ENCODE measurements at regions not wholly inside any gene's neighbourhood (a gene's known extent, or its start where the extent isn't known, plus 50 kb on each side); places are given as distances from the start of the nearest gene placed in this dataset.

GRCh38 chr1:30321996-30322858, 401.2 kb downstream of the MATN1 start:
- Histone ChIP-seq H3K4me1 (ENCODE audit: insufficient read depth, insufficient read length) (peaks cover 8% of the 10 kb centered on the region), H3K36me3 (ENCODE audit: insufficient read depth, insufficient read length, low read length) (no peaks in the 10 kb centered on the region), H3K9ac (ENCODE audit: insufficient read length, low read depth) (no peak overlapping the region), H3K9me3 (ENCODE audit: insufficient read depth, low read length) (no peaks in the 10 kb centered on the region), H3K4me3 (ENCODE audit: insufficient read length, low read depth) (no peak overlapping the region), H3K27me3 (ENCODE audit: insufficient read depth, insufficient read length) (no peaks in the 10 kb centered on the region)
- no peak for DNase-seq (ENCODE audit: low read depth, low spot score)
- TF ChIP-seq SUZ12 (IDR thresholded peaks at IDR 0.05; ENCODE audit: extremely low read depth, insufficient read depth, insufficient read length) (no peak), YY1 (IDR thresholded peaks at IDR 0.05; ENCODE audit: insufficient read depth, insufficient read length) (no peak), ZNF274 (IDR thresholded peaks at IDR 0.05; ENCODE audit: low read depth, low read length) (no peak)

- TF ChIP-seq SUZ12 (IDR thresholded peaks at IDR 0.05; ENCODE audit: extremely low read depth, insufficient read depth, insufficient read length), result no peak
- no peak for TF ChIP-seq ZNF274 (IDR thresholded peaks at IDR 0.05; ENCODE audit: low read depth, low read length)
- TF ChIP-seq YY1 (IDR thresholded peaks at IDR 0.05; ENCODE audit: insufficient read depth, insufficient read length), result no peak
- Histone ChIP-seq H3K9me3 (ENCODE audit: insufficient read depth, low read length) (no peaks in the 10 kb centered on the region; the same call in 1 of the 2 replicates), H3K9ac (ENCODE audit: insufficient read length, low read depth) (no peak overlapping the region), H3K4me3 (ENCODE audit: insufficient read length, low read depth) (no peak overlapping the region), H3K4me1 (ENCODE audit: insufficient read depth, insufficient read length) (peaks cover 8% of the 10 kb centered on the region), H3K27me3 (ENCODE audit: insufficient read depth, insufficient read length) (no peaks in the 10 kb centered on the region), H3K36me3 (ENCODE audit: insufficient read depth, insufficient read length, low read length) (no peaks in the 10 kb centered on the region)
- no peak for DNase-seq (ENCODE audit: low read depth, low spot score)
Observed at GRCh38 chr1:30321246-30321910, 402.0 kb downstream of the MATN1 start.

- no peaks in the 10 kb centered on the region; the same call in 1 of the 2 replicates for H3K9me3 ChIP-seq (ENCODE audit: insufficient read depth, low read length)
- H3K9ac ChIP-seq (ENCODE audit: insufficient read length, low read depth), result no peak overlapping the region
- H3K4me3 ChIP-seq (ENCODE audit: insufficient read length, low read depth), result no peak overlapping the region
- no peak for TF ChIP-seq YY1 (IDR thresholded peaks at IDR 0.05; ENCODE audit: insufficient read depth, insufficient read length)
- TF ChIP-seq ZNF274 (IDR thresholded peaks at IDR 0.05; ENCODE audit: low read depth, low read length), result no peak
- no peak for TF ChIP-seq SUZ12 (IDR thresholded peaks at IDR 0.05; ENCODE audit: extremely low read depth, insufficient read depth, insufficient read length)
- H3K27me3 ChIP-seq (ENCODE audit: insufficient read depth, insufficient read length), result no peaks in the 10 kb centered on the region
- no peak for DNase-seq (ENCODE audit: low read depth, low spot score)
- peaks cover 8% of the 10 kb centered on the region for H3K4me1 ChIP-seq (ENCODE audit: insufficient read depth, insufficient read length)
- H3K36me3 ChIP-seq (ENCODE audit: insufficient read depth, insufficient read length, low read length), result no peaks in the 10 kb centered on the region
Observed at GRCh38 chr1:30320581-30320890, 402.8 kb downstream of the MATN1 start.

GRCh38 chr1:30319765-30320580, 403.4 kb downstream of the MATN1 start:
- Histone ChIP-seq H3K4me3 (ENCODE audit: insufficient read length, low read depth) (no peak overlapping the region), H3K4me1 (ENCODE audit: insufficient read depth, insufficient read length) (peaks cover 5% of the 10 kb centered on the region), H3K27me3 (ENCODE audit: insufficient read depth, insufficient read length) (no peaks in the 10 kb centered on the region), H3K36me3 (ENCODE audit: insufficient read depth, insufficient read length, low read length) (no peaks in the 10 kb centered on the region), H3K9ac (ENCODE audit: insufficient read length, low read depth) (no peak overlapping the region), H3K9me3 (ENCODE audit: insufficient read depth, low read length) (no peaks in the 10 kb centered on the region; the same call in 1 of the 2 replicates)
- no peak for DNase-seq (ENCODE audit: low read depth, low spot score)
- no peak for TF ChIP-seq ZNF274 (IDR thresholded peaks at IDR 0.05; ENCODE audit: low read depth, low read length)
- TF ChIP-seq SUZ12 (IDR thresholded peaks at IDR 0.05; ENCODE audit: extremely low read depth, insufficient read depth, insufficient read length), result no peak
- TF ChIP-seq YY1 (IDR thresholded peaks at IDR 0.05; ENCODE audit: insufficient read depth, insufficient read length), result no peak

GRCh38 chr1:30318864-30319718, 404.3 kb downstream of the MATN1 start:
- TF ChIP-seq YY1 (IDR thresholded peaks at IDR 0.05; ENCODE audit: insufficient read depth, insufficient read length) (no peak), SUZ12 (IDR thresholded peaks at IDR 0.05; ENCODE audit: extremely low read depth, insufficient read depth, insufficient read length) (no peak), ZNF274 (IDR thresholded peaks at IDR 0.05; ENCODE audit: low read depth, low read length) (no peak)
- no peak overlapping the region for H3K4me3 ChIP-seq (ENCODE audit: insufficient read length, low read depth)
- no peak for DNase-seq (ENCODE audit: low read depth, low spot score)
- H3K36me3 ChIP-seq (ENCODE audit: insufficient read depth, insufficient read length, low read length), result no peaks in the 10 kb centered on the region
- H3K4me1 ChIP-seq (ENCODE audit: insufficient read depth, insufficient read length), result peaks cover 5% of the 10 kb centered on the region
- H3K9ac ChIP-seq (ENCODE audit: insufficient read length, low read depth), result no peak overlapping the region
- H3K9me3 ChIP-seq (ENCODE audit: insufficient read depth, low read length), result no peaks in the 10 kb centered on the region; the same call in 1 of the 2 replicates
- no peaks in the 10 kb centered on the region for H3K27me3 ChIP-seq (ENCODE audit: insufficient read depth, insufficient read length)

- Histone ChIP-seq H3K36me3 (ENCODE audit: insufficient read depth, insufficient read length, low read length) (no peaks in the 10 kb centered on the region), H3K9ac (ENCODE audit: insufficient read length, low read depth) (no peak overlapping the region), H3K27me3 (ENCODE audit: insufficient read depth, insufficient read length) (no peaks in the 10 kb centered on the region), H3K4me3 (ENCODE audit: insufficient read length, low read depth) (no peak overlapping the region), H3K9me3 (ENCODE audit: insufficient read depth, low read length) (no peaks in the 10 kb centered on the region; the same call in 1 of the 2 replicates), H3K4me1 (ENCODE audit: insufficient read depth, insufficient read length) (peaks cover 5% of the 10 kb centered on the region)
- DNase-seq (ENCODE audit: low read depth, low spot score), result no peak
- TF ChIP-seq ZNF274 (IDR thresholded peaks at IDR 0.05; ENCODE audit: low read depth, low read length) (no peak), SUZ12 (IDR thresholded peaks at IDR 0.05; ENCODE audit: extremely low read depth, insufficient read depth, insufficient read length) (no peak), YY1 (IDR thresholded peaks at IDR 0.05; ENCODE audit: insufficient read depth, insufficient read length) (no peak)
Observed at GRCh38 chr1:30318413-30318812, 405.0 kb downstream of the MATN1 start.

All from NT2/D1 (cell line).